Uterus (tissue), 2 donors: ENCODE measurements at regions not wholly inside any gene's neighbourhood (a gene's known extent, or its start where the extent isn't known, plus 50 kb on each side); places are given as distances from the start of the nearest gene placed in this dataset.

Experiments used
- CTCF ChIP-seq, 4 experiments: fragments of 200-600 bp in 2 of 4; fragments of 450-650 bp in 2 of 4; sonication (generic) in 2 of 4; IDR thresholded peaks; one replicate each; pipeline ENCODE4 v1.5.1; 2016 to 2019; ENCODE audit warnings: antibody characterized with exemption in 4 of 4, mild to moderate bottlenecking in 2 of 4, moderate library complexity in 1 of 4
- POLR2A ChIP-seq, 2 donors: fragments of 450-650 bp; IDR thresholded peaks; one replicate each; pipeline ENCODE4 v1.6.1; 2016; ENCODE audit warnings: antibody characterized with exemption in 2 of 2, mild to moderate bottlenecking in 1 of 2, moderate library complexity in 1 of 2

GRCh38 chr2:117212562-117212961 lies 601.9 kb upstream of the DDX18 start:
- no peak for TF ChIP-seq CTCF (IDR thresholded peaks at IDR 0.05)
- TF ChIP-seq POLR2A (IDR thresholded peaks at IDR 0.05): no peak
